MM.1S (cell line): ENCODE measurements at regions not wholly inside any gene's neighbourhood (a gene's known extent, or its start where the extent isn't known, plus 50 kb on each side); places are given as distances from the start of the nearest gene placed in this dataset.

Source experiments
- DNase-seq: peaks from one replicate; pipeline ENCODE4 v3.0.0-alpha.2; 2015
- H2AFZ ChIP-seq: fragments of 300-600 bp; sonication (generic); 2 replicates; pipeline ENCODE4 v1.6.0; 2016; ENCODE audit warnings: antibody characterized with exemption, low read length
- H3F3A ChIP-seq: fragments of 300-600 bp; sonication (generic); 2 replicates; pipeline ENCODE4 v1.6.1; 2016; ENCODE audit warnings: mild to moderate bottlenecking, antibody characterized with exemption, low read length, moderate library complexity, mixed read lengths; ENCODE audit not compliant: insufficient read depth
- H3K27ac ChIP-seq: fragments of 300-600 bp; sonication (generic); 2 replicates; pipeline ENCODE4 v1.5.1; 2016; ENCODE audit warnings: mild to moderate bottlenecking, low read length
- H3K27me3 ChIP-seq: fragments of 300-600 bp; sonication (generic); replicated peaks from 2 replicates; pipeline ENCODE4 v1.6.0; 2016; ENCODE audit warnings: low read length; ENCODE audit not compliant: insufficient read depth
- H3K36me3 ChIP-seq: fragments of 300-600 bp; sonication (generic); replicated peaks from 2 replicates; pipeline ENCODE4 v1.6.1; 2016; ENCODE audit warnings: mild to moderate bottlenecking, low read length, mixed read lengths; ENCODE audit not compliant: insufficient read depth
- H3K4me1 ChIP-seq: fragments of 300-600 bp; sonication (generic); 2 replicates; pipeline ENCODE4 v1.6.1; 2016; ENCODE audit warnings: low read length, mixed read lengths
- H3K4me2 ChIP-seq: fragments of 300-600 bp; sonication (generic); 2 replicates; pipeline ENCODE4 v1.6.0; 2016; ENCODE audit warnings: low read depth, low read length
- H3K4me3 ChIP-seq: fragments of 300-600 bp; sonication (generic); 2 replicates; pipeline ENCODE4 v1.5.1; 2016; ENCODE audit warnings: low read length, mixed read lengths
- H3K79me2 ChIP-seq: fragments of 300-600 bp; sonication (generic); 2 replicates; pipeline ENCODE4 v1.6.1; 2016; ENCODE audit warnings: mixed run types, low read length, mixed read lengths
- H3K9ac ChIP-seq: fragments of 300-600 bp; sonication (generic); 2 replicates; pipeline ENCODE4 v1.6.1; 2016; ENCODE audit warnings: low read length, mixed read lengths
- H3K9me2 ChIP-seq: fragments of 300-600 bp; sonication (generic); replicated peaks from 2 replicates; pipeline ENCODE4 v1.6.1; 2016; ENCODE audit warnings: mild to moderate bottlenecking, low read length, mixed read lengths; ENCODE audit not compliant: insufficient read depth
- H3K9me3 ChIP-seq: fragments of 300-600 bp; sonication (generic); replicated peaks from 2 replicates; pipeline ENCODE4 v1.6.1; 2016; ENCODE audit warnings: mild to moderate bottlenecking, low read length, mixed read lengths; ENCODE audit not compliant: insufficient read depth
- H4K20me1 ChIP-seq: fragments of 300-600 bp; sonication (generic); 2 replicates; pipeline ENCODE4 v1.6.1; 2016; ENCODE audit warnings: mild to moderate bottlenecking, low read length, moderate library complexity, mixed read lengths; ENCODE audit not compliant: insufficient read depth
- EZH2 ChIP-seq: fragments of 300-600 bp; sonication (generic); optimal IDR thresholded peaks from 2 replicates; pipeline ENCODE3; 2017; ENCODE audit warnings: low read depth, mild to moderate bottlenecking, antibody characterized with exemption, low read length, mixed read lengths
- EZH2phosphoT487 ChIP-seq: fragments of 300-600 bp; sonication (generic); IDR thresholded peaks from 2 replicates; pipeline ENCODE4 v1.6.1; 2018; ENCODE audit warnings: antibody characterized with exemption, low read length
- TF ChIP-seq, protein P1 (sequence below): fragments of 300-600 bp; sonication (generic); IDR thresholded peaks from 2 replicates; pipeline ENCODE4 v1.5.1; 2016; ENCODE audit warnings: antibody characterized with exemption, low read length, mixed read lengths

DNA sequence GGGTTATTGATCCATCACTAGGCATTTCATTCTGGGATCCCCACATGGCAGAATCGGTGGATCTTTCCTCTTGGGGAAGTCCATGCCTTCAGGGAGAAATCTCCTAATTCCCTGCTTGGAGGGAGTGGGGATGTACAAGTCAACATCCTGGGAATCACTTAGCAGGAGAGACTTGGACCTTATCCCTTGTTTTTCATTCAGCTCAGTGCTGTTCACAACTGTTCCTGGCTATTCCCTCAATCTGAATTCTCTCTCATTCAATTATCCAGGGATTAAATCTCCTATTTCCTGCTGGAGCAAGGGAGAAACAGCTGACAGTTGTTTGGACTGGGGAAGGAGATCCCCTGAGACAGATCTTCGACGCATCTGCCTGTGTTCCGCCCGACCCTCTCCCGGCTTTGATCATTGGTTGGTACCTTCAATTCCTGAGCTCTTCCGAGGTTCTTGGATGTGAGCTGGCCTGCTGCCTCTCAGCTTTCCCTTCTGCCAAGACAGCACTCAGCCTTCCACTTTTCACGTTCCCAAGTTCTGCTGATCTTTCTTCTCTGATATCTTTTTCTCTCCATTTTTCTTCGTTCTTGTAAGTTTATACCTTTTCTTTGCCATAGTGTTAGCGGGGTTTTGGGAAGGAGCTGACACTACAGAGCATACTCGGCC lies 115.4 kb upstream of the GNAO1 start:
- Histone ChIP-seq H3F3A (no peaks in the 10 kb centered on the region), H3K4me3 (no peak overlapping the region), H3K27me3 (no peaks in the 10 kb centered on the region), H3K79me2 (no peaks in the 10 kb centered on the region), H3K4me2 (no peak overlapping the region), H3K9me3 (no peaks in the 10 kb centered on the region), H4K20me1 (no peaks in the 10 kb centered on the region), H3K36me3 (no peaks in the 10 kb centered on the region), H3K4me1 (no peaks in the 10 kb centered on the region), H2AFZ (no peak overlapping the region), H3K9me2 (no peaks in the 10 kb centered on the region), H3K9ac (no peak overlapping the region), H3K27ac (no peak overlapping the region)
- no peak for DNase-seq
- TF ChIP-seq, protein P1, sequence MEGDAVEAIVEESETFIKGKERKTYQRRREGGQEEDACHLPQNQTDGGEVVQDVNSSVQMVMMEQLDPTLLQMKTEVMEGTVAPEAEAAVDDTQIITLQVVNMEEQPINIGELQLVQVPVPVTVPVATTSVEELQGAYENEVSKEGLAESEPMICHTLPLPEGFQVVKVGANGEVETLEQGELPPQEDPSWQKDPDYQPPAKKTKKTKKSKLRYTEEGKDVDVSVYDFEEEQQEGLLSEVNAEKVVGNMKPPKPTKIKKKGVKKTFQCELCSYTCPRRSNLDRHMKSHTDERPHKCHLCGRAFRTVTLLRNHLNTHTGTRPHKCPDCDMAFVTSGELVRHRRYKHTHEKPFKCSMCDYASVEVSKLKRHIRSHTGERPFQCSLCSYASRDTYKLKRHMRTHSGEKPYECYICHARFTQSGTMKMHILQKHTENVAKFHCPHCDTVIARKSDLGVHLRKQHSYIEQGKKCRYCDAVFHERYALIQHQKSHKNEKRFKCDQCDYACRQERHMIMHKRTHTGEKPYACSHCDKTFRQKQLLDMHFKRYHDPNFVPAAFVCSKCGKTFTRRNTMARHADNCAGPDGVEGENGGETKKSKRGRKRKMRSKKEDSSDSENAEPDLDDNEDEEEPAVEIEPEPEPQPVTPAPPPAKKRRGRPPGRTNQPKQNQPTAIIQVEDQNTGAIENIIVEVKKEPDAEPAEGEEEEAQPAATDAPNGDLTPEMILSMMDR, result no peak
- no peak for TF ChIP-seq EZH2phosphoT487
- TF ChIP-seq EZH2, result no peak

DNA sequence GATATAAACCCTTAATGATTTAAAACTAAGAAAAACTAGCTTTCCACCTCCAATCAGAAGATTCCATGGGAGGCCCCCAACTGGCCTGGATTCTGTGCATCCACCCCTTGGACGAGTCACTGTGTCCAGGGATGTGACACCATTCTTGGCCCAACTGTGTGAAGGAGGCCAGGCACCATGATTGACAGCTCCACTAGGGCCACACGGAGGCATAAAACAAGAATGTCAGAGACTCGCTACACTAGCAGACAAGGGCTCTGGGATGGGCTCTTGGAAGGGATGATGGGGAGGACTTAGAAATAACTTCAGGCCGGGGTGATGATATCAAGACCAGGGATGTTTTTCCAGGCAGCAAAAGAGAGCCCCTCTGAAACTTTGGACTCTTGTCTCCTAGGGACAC lies 117.8 kb upstream of the GNAO1 start:
- Histone ChIP-seq H3K9me2 (no peaks in the 10 kb centered on the region), H3K4me2 (no peak overlapping the region), H3K36me3 (no peaks in the 10 kb centered on the region), H3K4me3 (no peak overlapping the region), H3K4me1 (no peaks in the 10 kb centered on the region), H3K27ac (no peak overlapping the region), H3K9me3 (no peaks in the 10 kb centered on the region), H3K79me2 (no peaks in the 10 kb centered on the region), H3K9ac (no peak overlapping the region), H2AFZ (no peak overlapping the region), H4K20me1 (no peaks in the 10 kb centered on the region), H3F3A (no peaks in the 10 kb centered on the region), H3K27me3 (no peaks in the 10 kb centered on the region)
- DNase-seq, result no peak
- TF ChIP-seq EZH2phosphoT487, result no peak
- TF ChIP-seq, protein P1, result no peak
- TF ChIP-seq EZH2, result no peak

DNA sequence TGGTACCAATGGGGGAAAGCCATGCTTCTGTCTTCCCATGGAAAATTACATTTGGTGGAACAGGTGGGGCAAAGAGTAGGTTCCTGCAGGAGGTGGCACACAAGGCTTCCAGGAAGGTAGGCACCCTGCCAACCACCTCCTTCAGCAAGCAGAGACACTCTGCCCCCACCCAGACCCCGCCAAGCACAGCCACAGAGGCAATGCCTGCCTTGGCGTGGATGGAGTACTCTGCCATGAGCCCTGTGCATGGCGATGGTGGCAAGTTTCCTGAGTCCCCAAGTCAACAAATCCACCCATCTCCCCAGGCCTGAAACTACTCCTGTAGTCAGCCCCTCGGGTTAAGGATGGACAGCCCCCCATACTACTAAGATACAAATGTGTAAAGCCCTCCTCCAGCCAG lies 119.2 kb upstream of the GNAO1 start:
- H3K27me3 ChIP-seq, result no peaks in the 10 kb centered on the region
- H3K4me3 ChIP-seq, result no peak overlapping the region

More for the DNA sequence above, 119.2 kb upstream of the GNAO1 start:
- no peaks in the 10 kb centered on the region for H3K79me2 ChIP-seq
- no peak overlapping the region for H3K9ac ChIP-seq
- H3K4me1 ChIP-seq, result no peaks in the 10 kb centered on the region
- H2AFZ ChIP-seq, result no peak overlapping the region
- H3K4me2 ChIP-seq, result no peak overlapping the region
- no peak overlapping the region for H3K27ac ChIP-seq
- H3F3A ChIP-seq, result no peaks in the 10 kb centered on the region
- no peaks in the 10 kb centered on the region for H3K9me2 ChIP-seq
- no peak for DNase-seq
- no peaks in the 10 kb centered on the region for H3K36me3 ChIP-seq
- H3K9me3 ChIP-seq, result no peaks in the 10 kb centered on the region
- TF ChIP-seq, protein P1, result no peak
- TF ChIP-seq EZH2 (no peak), EZH2phosphoT487 (no peak)
- H4K20me1 ChIP-seq, result no peaks in the 10 kb centered on the region
